Transverse colon (tissue), 4 donors: ENCODE measurements at regions not wholly inside any gene's neighbourhood (a gene's known extent, or its start where the extent isn't known, plus 50 kb on each side); places are given as distances from the start of the nearest gene placed in this dataset.
"Not testable (repeated sequence)": the region's sequence is repeated elsewhere in the genome, so short reads cannot be mapped to it uniquely, and the experiment has no call there.

Experiments used
- DNase-seq: peaks from one replicate; pipeline ENCODE4 v3.0.0-alpha.2; 2019
- H3K27ac ChIP-seq, 4 donors: fragments of 200-600 bp; sonication (generic); 2 replicates each; pipeline ENCODE4 v1.5.1; 2016 to 2018; ENCODE audit warnings: inconsistent platforms in 4 of 4
- H3K27me3 ChIP-seq: fragments of 200-600 bp; sonication (generic); 2 replicates; pipeline ENCODE4 v1.5.1; 2017; ENCODE audit warnings: inconsistent platforms
- H3K36me3 ChIP-seq, 4 donors: fragments of 200-600 bp; sonication (generic); 2 replicates each; pipeline ENCODE4 v1.5.1; 2017 to 2019; ENCODE audit warnings: inconsistent platforms in 4 of 4
- H3K4me1 ChIP-seq, 4 donors: fragments of 200-600 bp; sonication (generic); 2 replicates each; pipeline ENCODE4 v1.5.1; 2017 to 2020; ENCODE audit warnings: inconsistent platforms in 4 of 4
- H3K4me3 ChIP-seq, 4 donors: fragments of 200-600 bp; sonication (generic); 1 replicate in 1 of 4; 2 replicates in 3 of 4; pipeline versions ENCODE4 v1.5.1 to v1.6.1; 2017 to 2019; ENCODE audit warnings: inconsistent platforms in 4 of 4
- H3K9me3 ChIP-seq, 2 donors: fragments of 200-600 bp; sonication (generic); 2 replicates each; pipeline ENCODE4 v1.5.1; 2017 to 2019; ENCODE audit warnings: inconsistent platforms in 2 of 2
- WGBS, 2 donors: methylation state at CpG; one replicate each; pipeline ENCODE4 v1.1.5; 2018; ENCODE audit warnings: low coverage in 1 of 2; 5-methylcytosine and 5-hydroxymethylcytosine counted together
- in situ Hi-C, 4 donors: fragments of 200-750 bp; cut with MboI; loops; one replicate each; pipeline versions ENCODE4 v1.15.0 to v1.15.1; 2017; ENCODE audit warnings: low sequenced_read_pairs in 3 of 4, low pct_ligation_motif_present in 1 of 4, low pct_unique_long_range_greater_than_20kb in 1 of 4
- intact Hi-C: fragments of 100-400 bp; cut with DNase I; formaldehyde crosslinking; loops from one replicate; pipeline ENCODE4 v1.15.1; 2023; ENCODE audit warnings: low total_unique reads

DNA sequence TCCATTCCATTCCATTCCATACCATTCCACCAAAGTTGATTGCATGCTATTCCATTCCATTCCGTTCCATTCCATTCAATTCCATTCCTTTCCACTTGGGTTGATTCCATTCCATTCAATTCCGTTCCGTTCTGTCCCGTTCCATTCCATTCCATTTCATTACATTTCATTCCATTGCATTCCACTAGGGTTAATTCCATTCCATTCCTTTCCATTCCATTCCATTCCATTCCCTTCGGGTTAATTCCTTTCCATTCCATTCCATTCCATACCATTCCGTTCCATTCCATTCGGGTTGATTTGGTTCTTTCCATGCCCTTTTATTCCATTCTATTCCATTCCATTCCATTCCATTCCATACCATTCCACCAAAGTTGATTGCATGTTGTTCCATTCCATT is 131.9 kb downstream of the CWH43 start:
- intact Hi-C loops, in situ Hi-C loops, H3K4me1 ChIP-seq, H3K36me3 ChIP-seq, H3K27ac ChIP-seq, H3K4me3 ChIP-seq, DNase-seq, H3K27me3 ChIP-seq: not testable (repeated sequence)
- H3K9me3 ChIP-seq = peaks cover 4 to 19% of the 10 kb centered on the region in 2 donors
- WGBS, 2 donors = 74 to 82% methylated on average over 7 of the region's 7 CpGs

GRCh38 chr4:49118379-49119212 is 132.5 kb downstream of the CWH43 start:
- 60 to 64% methylated on average over 16 of the region's 16 CpGs for WGBS, 2 donors
- peaks cover 4 to 19% of the 10 kb centered on the region in 2 donors for H3K9me3 ChIP-seq

GRCh38 chr4:49119345-49119744 is 133.3 kb downstream of the CWH43 start:
- intact Hi-C loops, H3K36me3 ChIP-seq, H3K4me1 ChIP-seq, H3K4me3 ChIP-seq, H3K27ac ChIP-seq, H3K27me3 ChIP-seq, DNase-seq, in situ Hi-C loops: not testable (repeated sequence)
- 53 to 54% methylated on average over 8 of the region's 8 CpGs for WGBS, 2 donors
- peaks cover 4 to 18% of the 10 kb centered on the region in 2 donors for H3K9me3 ChIP-seq

More at GRCh38 chr4:49118379-49119212, 132.5 kb downstream of the CWH43 start:
- H3K36me3 ChIP-seq, H3K27me3 ChIP-seq, in situ Hi-C loops, intact Hi-C loops, H3K27ac ChIP-seq, H3K4me1 ChIP-seq, H3K4me3 ChIP-seq, DNase-seq: not testable (repeated sequence)

DNA sequence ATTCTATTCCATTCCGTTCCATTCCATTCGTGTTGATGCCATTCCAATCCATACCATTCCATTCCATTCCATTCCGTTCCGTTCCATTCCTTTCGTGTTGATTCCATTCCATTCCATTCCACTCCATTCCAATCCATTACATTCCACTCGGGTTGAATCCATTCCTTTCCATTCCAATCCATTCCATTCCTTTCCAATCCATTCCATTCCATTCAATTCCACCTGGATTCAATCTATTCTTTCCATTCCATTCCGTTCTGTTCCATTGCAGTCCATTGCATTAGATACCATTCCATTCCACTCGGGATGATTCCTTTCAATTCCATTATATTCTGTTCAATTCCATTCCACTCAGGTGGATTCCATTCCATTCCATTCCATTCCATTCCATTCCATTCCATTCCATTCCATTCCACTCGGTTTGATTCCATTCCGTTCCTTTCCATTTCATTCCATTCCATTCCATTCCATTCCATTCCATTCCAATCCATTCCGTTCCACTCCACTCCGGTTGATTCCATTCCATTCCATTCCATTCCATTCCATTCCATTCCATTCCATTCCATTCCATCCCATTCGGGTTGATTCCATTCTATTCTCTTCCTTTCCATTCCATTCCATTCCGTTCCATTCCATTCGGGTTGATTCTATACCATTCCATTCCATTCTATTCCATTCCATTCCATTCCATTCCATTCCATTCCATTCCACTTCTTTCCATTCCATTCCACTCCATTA is 134.1 kb downstream of the CWH43 start:
- intact Hi-C loops = loop anchor here (2.0 kb wide), 1 partner anchor 17 kb away; no protein-coding TSS in a partner anchor
- H3K27me3 ChIP-seq, H3K36me3 ChIP-seq, DNase-seq, H3K4me1 ChIP-seq, in situ Hi-C loops, H3K4me3 ChIP-seq, H3K27ac ChIP-seq: not testable (repeated sequence)
- WGBS, 2 donors = 51 to 57% methylated on average over 13 to 15 of the region's 15 CpGs
- peaks cover 4 to 10% of the 10 kb centered on the region in 2 donors for H3K9me3 ChIP-seq

DNA sequence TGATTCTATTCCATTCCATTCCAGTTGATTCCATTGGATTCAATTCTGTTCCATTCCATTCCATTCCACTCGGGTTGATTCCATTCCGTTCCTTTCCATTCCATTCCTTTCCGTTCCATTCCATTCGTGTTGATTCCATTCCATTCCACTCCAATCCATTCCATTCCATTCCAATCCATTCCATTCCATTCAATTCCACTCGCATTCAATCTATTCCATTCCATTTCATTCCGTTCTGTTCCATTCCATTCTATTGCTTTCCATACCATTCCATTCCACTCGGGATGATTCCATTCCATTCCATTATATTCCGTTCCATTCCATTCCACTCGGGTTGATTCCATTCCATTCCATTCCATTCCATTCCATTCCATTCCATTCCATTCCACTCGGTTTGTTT is 134.7 kb downstream of the CWH43 start:
- 73 to 75% methylated on average over 10 of the region's 10 CpGs for WGBS, 2 donors
- H3K4me1 ChIP-seq, H3K9me3 ChIP-seq, H3K36me3 ChIP-seq, H3K27me3 ChIP-seq, H3K4me3 ChIP-seq, DNase-seq, in situ Hi-C loops, H3K27ac ChIP-seq: not testable (repeated sequence)
- intact Hi-C loops = loop anchor here (2.0 kb wide), 1 partner anchor 18 kb away; no protein-coding TSS in a partner anchor

- H3K4me3 ChIP-seq, H3K27ac ChIP-seq, DNase-seq, intact Hi-C loops, in situ Hi-C loops, H3K9me3 ChIP-seq, H3K27me3 ChIP-seq, H3K4me1 ChIP-seq, H3K36me3 ChIP-seq: not testable (repeated sequence)
- WGBS, 2 donors = 48 to 66% methylated on average over 3 to 8 of the region's 9 CpGs
Observed at GRCh38 chr4:49126443-49126842, 140.4 kb downstream of the CWH43 start.

- H3K4me3 ChIP-seq, in situ Hi-C loops, H3K36me3 ChIP-seq, H3K9me3 ChIP-seq, H3K27me3 ChIP-seq, intact Hi-C loops, DNase-seq, H3K4me1 ChIP-seq, H3K27ac ChIP-seq: not testable (repeated sequence)
- 86% methylated on average over 1 of the region's 5 CpGs; no CpG with 5 or more reads in 1 of the 2 donors for WGBS, 2 donors
Observed at GRCh38 chr4:49126858-49127257, 140.8 kb downstream of the CWH43 start.

DNA sequence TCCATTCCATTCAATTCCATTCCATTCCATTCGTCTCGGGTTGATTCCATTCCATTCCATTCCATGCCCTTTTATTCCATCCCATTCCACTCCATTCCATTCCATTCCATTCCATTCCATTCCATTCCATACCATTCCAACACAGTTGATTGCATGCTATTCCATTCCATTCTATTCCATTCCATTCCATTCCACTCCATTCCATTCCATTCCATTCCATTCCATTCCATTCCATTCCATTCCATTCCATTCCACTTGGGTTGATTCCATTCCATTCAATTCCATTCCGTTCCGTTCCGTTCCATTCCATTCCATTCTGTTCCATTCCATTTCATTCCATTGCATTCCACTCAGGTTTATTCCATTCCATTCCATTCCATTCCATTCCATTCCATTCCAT is 143.3 kb downstream of the CWH43 start:
- H3K27me3 ChIP-seq, H3K9me3 ChIP-seq, H3K4me1 ChIP-seq, DNase-seq, in situ Hi-C loops, H3K36me3 ChIP-seq, intact Hi-C loops, H3K27ac ChIP-seq, H3K4me3 ChIP-seq: not testable (repeated sequence)
- no CpG with 5 or more reads among the region's 5 CpGs for WGBS, 2 donors

DNA sequence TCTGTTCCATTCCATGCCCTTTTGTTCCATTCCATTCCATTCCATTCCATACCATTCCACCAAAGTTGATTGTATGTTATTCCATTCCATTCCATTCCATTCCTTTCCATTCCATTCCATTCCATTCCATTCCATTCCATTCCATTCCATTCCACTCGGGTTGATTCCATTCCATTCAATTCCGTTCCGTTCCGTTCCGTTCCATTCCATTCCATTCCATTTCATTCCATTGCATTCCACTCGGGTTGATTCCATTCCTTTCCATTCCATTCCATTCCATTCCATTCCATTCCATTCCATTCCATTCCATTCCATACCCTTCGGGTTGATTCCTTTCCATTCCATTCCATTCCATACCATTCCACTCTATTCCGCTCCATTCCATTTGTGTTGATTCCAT is 143.8 kb downstream of the CWH43 start:
- H3K27me3 ChIP-seq, intact Hi-C loops, H3K9me3 ChIP-seq, in situ Hi-C loops, H3K4me1 ChIP-seq, H3K4me3 ChIP-seq, H3K36me3 ChIP-seq, H3K27ac ChIP-seq, DNase-seq: not testable (repeated sequence)
- 66% methylated on average over 6 of the region's 8 CpGs; no CpG with 5 or more reads in 1 of the 2 donors for WGBS, 2 donors

DNA sequence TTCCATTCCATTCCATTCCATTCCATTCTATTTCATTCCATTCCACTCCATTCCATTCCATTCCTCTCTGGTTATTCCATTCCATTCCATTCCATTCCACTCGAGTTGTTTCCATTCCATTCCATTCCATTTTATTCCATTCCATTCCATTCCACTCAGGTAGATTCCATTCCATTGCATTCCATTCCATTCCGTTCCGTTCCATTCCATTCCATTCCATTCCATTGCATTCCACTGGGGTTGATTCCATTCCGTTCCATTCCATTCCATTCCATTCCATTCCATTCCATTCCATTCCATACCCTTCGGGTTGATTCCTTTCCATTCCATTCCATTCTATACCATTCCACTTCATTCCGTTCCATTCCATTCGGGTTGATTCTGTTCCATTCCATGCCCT is 144.6 kb downstream of the CWH43 start:
- H3K27me3 ChIP-seq, H3K36me3 ChIP-seq, H3K4me3 ChIP-seq, intact Hi-C loops, H3K4me1 ChIP-seq, H3K9me3 ChIP-seq, DNase-seq, H3K27ac ChIP-seq, in situ Hi-C loops: not testable (repeated sequence)
- 5% methylated on average over 3 of the region's 7 CpGs for whole genome bisulfite sequencing, 2 donors
